ENCODE measurements at regions not wholly inside any gene's neighbourhood (a gene's known extent, or its start where the extent isn't known, plus 50 kb on each side); places are given as distances from the start of the nearest gene placed in this dataset.
"Not testable (repeated sequence)": the region's sequence is repeated elsewhere in the genome, so short reads cannot be mapped to it uniquely, and the experiment has no call there.

DNA sequence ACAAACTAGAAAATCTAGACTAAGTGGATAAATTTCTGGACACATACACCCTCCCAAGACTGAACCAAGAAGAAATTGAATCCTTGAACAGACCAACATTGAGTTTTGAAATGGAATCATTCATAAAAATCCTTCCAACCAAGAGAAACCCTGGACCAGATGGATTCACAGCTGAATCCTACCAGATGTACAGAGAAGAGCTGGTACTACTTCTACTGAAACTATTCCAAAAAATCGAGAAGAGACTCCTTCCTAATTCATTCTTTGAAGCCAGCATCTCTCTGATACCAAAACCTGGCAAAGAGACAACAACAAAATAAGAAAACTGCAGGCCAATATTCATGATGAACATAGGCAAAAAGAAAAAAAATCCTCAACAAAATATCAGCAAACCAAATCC, 227.4 kb downstream of the RPAP3 start:
- DNase-seq: no peak

GRCh38 chr12:47473091-47473490, 232.7 kb downstream of the RPAP3 start:
- no peak for DNase-seq

GRCh38 chr12:47470349-47470748, 235.5 kb downstream of the RPAP3 start:
- DNase-seq: not testable (repeated sequence)

DNA sequence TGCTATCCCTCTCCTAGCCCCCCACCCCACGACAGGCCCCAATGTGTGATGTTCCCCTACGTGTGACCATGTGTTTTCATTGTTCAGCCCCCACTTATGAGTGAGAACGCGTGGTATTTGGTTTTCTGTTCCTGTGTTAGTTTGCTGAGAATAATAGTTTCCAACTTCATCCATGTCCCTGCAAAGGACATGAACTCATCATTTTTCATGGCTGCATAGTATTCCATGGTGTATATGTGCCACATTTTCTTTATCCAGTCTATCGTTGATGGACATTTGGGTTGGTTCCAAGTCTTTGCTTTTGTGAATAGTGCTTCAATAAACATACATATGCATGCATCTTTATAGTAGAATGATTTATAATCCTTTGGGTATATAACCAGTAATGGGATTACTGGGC, 241.9 kb downstream of the RPAP3 start:
- DNase-seq: not testable (repeated sequence)

DNA sequence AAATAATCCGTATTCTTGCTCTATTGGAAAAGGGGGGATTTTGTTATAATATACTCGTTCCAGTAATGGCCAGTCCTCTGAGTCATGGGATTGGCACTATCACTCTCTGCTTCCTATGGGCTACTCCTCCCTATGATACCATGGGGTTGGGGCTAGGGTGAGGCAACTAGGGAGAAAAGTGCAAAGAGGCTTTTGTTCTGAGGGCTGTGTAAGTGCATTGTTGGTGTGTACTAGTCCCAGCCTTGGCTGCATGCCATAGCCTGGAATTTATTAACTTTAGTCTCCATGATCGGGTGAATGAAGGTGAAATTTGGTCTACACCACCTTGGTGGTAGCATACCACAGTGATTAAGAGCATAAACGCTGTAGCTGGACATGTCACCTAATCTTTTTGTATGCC, 247.6 kb downstream of the RPAP3 start:
- DNase-seq: no peak

- DNase-seq: no peak
Observed at GRCh38 chr12:47449797-47450196, 256.0 kb downstream of the RPAP3 start.

DNA sequence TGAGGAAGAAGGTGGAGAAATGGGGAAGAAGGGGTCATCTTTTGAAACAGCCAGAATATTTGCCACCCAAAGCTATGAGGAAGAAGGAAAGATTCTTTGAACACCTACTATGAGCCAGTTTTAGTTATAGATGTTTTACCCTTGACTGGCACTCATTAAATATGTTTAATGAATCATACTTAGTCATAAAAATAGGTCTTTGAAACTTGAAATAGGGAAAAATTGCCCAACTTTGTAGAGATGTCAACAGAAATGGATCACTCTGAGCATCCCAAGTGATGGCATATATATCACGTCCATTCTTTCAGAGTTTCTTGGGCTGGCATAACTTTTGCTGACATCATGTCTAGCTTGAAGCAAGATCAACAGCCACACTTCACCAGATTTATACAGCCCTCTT, 263.5 kb downstream of the RPAP3 start:
- no peak for DNase-seq

DNA sequence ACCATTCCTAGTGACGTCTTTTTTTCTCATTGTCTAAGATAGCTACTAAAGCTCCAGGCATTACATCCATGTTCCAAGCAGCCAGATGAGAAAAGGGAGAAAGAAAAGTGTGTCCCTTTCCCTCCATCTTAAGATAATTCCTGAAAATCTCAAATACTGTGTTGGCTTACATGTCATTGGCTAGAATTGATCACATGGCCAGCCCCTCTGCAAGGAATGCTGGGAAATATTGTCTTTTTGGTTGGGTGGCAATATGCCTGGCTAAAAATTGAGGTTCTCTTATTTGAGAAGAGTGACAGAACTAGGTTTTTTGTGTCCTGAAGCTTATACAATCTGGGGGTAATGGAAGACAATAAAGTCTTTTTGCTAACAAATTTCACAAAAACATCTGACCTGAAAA, 264.3 kb downstream of the RPAP3 start:
- DNase-seq: no peak

DNA sequence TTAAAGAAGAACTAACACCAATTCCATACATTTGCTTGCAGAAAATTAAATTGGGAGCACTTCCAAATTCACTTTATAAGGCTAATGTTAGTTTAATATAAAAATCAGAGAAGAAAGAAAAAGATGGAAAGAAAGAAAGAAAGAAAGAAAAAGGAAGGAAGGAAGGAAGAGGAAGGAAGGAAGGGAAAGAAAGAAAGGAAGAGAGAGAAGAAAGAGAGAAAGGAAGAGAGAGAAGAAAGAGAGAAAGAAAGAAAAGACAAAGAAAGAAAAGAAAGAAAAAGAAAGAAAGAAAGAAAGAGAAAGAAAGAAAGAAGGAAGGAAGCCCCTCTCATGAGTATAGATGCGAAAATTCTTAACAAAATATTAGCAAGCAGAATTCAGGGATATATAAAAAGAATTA, 267.7 kb downstream of the RPAP3 start:
- DNase-seq: no peak

DNA sequence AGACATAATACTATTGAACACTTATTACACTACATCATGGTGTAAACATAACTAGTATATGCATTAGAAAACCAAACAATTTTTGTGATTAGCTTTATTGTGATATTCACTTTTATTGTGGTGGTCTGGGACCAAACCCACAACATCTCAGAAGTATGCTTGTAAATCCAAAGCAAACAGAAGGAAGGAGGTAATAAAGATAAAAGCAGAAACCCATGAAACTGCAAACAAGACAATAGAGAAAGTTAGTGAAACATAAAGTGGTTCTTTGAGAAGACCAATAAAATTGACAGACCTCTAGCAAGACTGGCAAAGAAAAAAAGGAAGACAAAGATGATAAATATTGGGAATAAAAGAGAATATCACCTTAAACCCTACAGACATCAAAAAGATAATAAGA, 268.3 kb downstream of the RPAP3 start:
- no peak for DNase-seq

DNA sequence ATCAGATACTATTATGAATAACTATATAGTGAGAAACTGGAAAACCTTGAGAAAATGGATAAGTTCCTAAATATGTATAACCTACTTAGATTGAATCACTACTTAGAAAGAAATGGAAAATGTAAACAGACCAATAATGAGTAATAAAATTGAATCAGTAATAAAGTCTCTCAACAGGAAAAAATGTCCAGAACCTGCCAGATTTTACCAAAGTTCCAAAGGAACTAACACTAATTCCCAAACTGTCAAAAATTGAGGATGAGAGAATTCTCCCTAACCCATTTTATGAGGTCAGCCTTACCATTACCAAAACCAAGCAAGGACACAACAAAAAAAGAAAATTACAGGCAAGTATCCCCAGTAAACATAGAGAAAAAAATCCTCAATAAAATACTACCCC, 272.0 kb downstream of the RPAP3 start:
- no peak for DNase-seq

- not testable (repeated sequence) for DNase-seq
Observed at GRCh38 chr12:47426678-47427309, 279.0 kb downstream of the RPAP3 start.

- no peak for DNase-seq
Observed at GRCh38 chr12:47422611-47423010, 283.2 kb downstream of the RPAP3 start.

- no peak for DNase-seq
Observed at GRCh38 chr12:47419497-47419896, 286.3 kb downstream of the RPAP3 start.

GRCh38 chr12:47417955-47418354, 287.9 kb downstream of the RPAP3 start:
- DNase-seq: no peak

- DNase-seq: no peak
Observed at GRCh38 chr12:47417121-47417520, 288.7 kb downstream of the RPAP3 start.

DNA sequence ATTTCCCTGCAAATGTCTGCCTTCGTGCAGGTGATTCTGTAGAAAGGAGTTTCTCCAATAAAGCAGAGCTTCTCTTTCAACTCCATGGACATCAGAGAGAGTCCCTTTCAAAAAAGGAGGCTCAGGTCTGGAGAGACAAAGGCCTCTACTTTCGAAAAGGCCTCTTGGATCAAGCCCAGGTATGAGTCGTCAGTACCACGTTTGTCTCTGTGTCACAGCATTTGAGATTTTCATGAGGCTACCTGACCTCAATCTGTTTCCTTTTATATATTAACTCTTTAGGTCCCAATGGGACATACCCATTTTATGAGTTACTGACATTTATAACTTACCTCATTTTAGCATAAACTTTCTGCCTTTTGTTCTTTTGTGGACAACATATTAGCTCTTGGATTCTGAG, 290.8 kb downstream of the RPAP3 start:
- DNase-seq: no peak

DNA sequence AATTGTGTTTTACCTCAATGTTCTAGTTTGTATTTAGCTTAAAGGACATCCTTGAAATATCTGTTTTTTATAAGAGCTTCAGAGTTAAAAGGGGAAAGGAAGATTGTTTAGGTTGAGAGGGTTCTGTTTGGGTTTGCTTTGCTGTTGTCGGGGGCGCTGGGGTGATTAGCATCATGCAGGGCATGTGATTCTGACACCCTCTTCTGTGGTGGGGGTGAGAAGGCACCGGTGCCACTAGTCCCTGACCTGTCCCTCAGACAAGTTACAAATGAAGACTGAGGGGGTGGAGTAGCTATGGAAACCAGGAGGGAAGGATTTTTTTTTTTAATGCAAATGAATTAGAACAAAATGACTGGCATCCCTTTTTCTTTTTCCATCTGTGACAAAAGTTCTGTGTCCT, 291.3 kb downstream of the RPAP3 start:
- DNase-seq: no peak

DNA sequence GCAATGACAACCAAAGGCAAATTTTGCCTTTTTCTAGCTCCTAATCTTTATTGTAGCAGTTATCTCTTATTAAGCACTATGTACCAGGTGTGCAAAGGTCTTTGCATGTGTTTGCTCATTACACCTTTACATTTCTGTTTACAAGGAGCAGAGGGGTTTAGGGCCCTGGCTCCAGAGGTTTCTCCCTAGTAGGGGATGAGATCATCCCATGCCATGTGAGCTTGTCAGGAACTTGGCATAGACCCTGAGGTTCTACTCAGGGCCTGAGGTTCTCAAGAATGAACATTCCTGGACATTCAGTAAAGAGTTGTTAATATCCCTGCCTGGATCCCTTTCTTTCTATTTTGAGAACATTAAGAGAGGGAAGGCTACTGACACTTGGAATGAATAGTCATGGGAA, 292.0 kb downstream of the RPAP3 start:
- DNase-seq: no peak

DNA sequence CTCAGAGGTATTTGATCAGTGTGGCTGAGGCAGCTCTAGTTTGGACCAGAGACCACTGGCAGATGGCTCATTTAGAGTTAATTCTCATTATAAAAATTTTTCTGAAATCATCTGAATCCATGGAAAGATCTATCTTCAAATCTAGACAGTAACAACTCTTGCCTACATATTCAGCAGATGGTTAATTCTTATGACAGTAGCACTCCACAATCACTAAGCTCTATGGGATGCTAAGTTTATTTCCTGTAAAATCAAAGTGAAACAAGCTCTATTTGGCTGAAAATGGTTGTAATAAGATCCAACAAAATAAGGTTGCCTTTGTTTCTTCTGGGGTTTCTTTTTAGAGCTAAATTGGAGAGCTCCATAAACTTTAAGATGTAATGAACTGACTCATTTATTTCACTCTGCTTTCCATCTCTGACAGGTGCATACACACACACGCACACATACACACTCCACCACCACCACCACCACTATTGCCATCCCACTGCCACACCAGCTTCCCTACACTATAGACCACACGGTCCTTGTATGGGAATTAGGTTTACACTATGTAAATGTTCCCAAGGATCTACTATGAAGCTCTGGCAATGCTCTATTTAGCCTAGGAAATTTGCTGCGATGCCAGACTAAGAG, 293.1 kb downstream of the RPAP3 start:
- no peak for DNase-seq

GRCh38 chr12:47411966-47412365, 293.9 kb downstream of the RPAP3 start:
- no peak for DNase-seq

DNA sequence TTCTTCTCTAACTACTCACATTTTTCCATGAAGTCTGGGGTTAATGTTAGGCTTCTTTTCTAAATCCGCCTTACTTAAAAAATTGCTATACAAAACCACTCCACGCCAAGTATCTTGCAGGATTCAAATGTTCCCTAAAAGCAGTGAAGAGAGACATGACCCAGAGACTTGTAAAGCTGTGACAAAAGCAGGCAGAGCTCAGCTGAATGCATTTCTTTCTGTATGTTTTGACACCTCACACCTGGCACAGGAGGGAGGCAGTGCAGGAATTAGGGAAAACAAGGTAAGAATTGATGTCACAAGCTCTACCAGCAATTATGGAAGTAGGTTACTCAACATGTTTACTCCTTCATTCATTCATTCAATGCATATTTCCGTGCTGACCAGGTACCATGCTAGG, 295.0 kb downstream of the RPAP3 start:
- no peak for DNase-seq

DNA sequence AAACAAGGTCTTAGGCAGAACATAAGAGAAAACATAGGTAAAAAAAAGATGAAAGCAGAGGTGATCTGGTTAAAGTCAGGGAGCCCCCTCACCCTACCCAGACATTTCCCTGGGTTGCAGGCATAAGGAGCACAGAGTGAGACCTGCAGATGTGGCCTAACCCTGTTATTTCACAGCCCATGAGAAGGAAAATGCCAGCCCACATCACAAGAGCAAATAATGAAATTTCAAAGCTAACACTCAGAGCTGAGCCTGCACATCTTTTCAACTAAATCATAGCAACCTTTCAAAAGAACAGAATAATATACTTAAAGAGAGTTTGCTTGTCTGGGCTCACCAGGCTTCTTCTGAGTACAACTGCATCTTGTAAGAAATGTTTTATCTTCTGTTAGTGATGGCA, 295.4 kb downstream of the RPAP3 start:
- no peak for DNase-seq

DNA sequence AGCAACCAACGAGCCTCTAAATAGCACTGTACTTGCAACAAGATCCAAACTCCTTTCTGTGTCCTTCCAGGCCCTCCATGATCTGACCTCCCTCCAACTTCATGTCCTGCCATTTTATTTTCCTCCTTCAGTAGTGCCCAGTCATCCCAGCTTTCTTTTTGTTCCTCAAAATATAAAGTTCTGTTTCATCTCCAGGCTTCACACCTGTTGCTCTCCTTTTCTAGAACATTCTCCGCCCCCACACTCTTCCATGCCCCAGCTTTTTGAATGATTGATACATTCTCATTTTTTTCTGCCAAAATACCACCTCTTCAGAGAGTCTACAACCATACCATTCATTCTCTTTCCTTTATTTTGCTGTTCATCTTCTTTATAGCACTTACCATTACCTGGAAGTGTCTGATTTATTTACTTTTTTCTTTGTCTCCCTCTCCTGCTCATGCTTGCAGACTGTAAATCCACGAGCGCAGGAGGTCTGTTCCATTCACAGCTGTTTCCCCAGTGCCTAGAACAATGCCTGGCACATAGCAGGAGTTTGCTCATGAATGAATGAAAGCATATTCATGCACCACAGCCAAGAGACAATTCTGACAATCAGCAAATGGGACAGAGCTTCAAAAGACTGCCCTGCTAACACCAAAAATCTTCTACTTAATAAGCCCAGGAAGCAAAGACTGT, 296.4 kb downstream of the RPAP3 start:
- no peak for DNase-seq

Measured in NCI-H1694 treated with DMSO at 0.1 percent for 48 hours (cell line).